Panc1 (cell line): ENCODE measurements at regions not wholly inside any gene's neighbourhood (a gene's known extent, or its start where the extent isn't known, plus 50 kb on each side); places are given as distances from the start of the nearest gene placed in this dataset.

ENCODE experiments used
- CTCF ChIP-seq: fragments of 450-650 bp; IDR thresholded peaks from 2 replicates; pipeline ENCODE4 v1.5.1; 2017; ENCODE audit warnings: mild to moderate bottlenecking
- POLR2AphosphoS5 ChIP-seq: IDR thresholded peaks from 2 replicates; pipeline ENCODE4 v1.6.1; 2012; ENCODE audit warnings: mild to moderate bottlenecking, low read depth, low read length, moderate library complexity
- TCF7L2 ChIP-seq: IDR thresholded peaks from 2 replicates; pipeline ENCODE4 v1.6.1; 2011; ENCODE audit warnings: mild to moderate bottlenecking, low read depth, low read length, inconsistent platforms

- no peak for TF ChIP-seq POLR2AphosphoS5
- no peak for TF ChIP-seq CTCF
- no peak for TF ChIP-seq TCF7L2
Measured at GRCh38 chr7:12800486-12800885, 113.1 kb downstream of the ARL4A start.
